ENCODE measurements at regions not wholly inside any gene's neighbourhood (a gene's known extent, or its start where the extent isn't known, plus 50 kb on each side); places are given as distances from the start of the nearest gene placed in this dataset.

DNA sequence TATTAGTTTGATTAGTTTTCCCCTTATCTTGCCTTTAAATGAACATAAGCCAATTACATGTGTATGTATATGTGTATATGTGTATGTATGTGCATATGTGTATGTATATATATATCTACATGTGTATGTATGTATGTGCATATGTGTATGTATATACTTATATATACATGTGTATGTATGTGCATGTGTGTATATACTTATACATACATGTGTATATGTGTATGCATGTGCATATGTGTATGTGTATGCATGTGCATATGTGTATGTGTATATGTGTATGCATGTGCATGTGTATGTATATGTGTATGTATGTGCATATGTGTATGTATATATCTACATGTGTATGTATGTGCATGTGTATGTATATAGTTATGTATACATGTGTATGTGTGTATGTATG lies 65.5 kb upstream of the CCT8L2 start:
- TF ChIP-seq ZNF143 (CRISPR knock-in tag; IDR thresholded peaks at IDR 0.05) (no peak), CHD1 (IDR thresholded peaks at IDR 0.05; ENCODE audit: low read length) (no peak), NRF1 (conservative IDR thresholded peaks at IDR 0.05 in 1 of 2, IDR thresholded peaks at IDR 0.05 in 1 of 2) (no peak), SRF (CRISPR knock-in tag; IDR thresholded peaks at IDR 0.05) (no peak), U2AF1 (optimal IDR thresholded peaks at IDR 0.05; ENCODE audit: low read depth, low read length) (no peak), EGR1 (conservative IDR thresholded peaks at IDR 0.05) (no peak), PTBP1 (IDR thresholded peaks at IDR 0.05; ENCODE audit: low read depth, low read length) (no peak), SRSF1 (IDR thresholded peaks at IDR 0.05; ENCODE audit: low read depth, low read length) (no peak)
- TF ChIP-seq, protein P1, sequence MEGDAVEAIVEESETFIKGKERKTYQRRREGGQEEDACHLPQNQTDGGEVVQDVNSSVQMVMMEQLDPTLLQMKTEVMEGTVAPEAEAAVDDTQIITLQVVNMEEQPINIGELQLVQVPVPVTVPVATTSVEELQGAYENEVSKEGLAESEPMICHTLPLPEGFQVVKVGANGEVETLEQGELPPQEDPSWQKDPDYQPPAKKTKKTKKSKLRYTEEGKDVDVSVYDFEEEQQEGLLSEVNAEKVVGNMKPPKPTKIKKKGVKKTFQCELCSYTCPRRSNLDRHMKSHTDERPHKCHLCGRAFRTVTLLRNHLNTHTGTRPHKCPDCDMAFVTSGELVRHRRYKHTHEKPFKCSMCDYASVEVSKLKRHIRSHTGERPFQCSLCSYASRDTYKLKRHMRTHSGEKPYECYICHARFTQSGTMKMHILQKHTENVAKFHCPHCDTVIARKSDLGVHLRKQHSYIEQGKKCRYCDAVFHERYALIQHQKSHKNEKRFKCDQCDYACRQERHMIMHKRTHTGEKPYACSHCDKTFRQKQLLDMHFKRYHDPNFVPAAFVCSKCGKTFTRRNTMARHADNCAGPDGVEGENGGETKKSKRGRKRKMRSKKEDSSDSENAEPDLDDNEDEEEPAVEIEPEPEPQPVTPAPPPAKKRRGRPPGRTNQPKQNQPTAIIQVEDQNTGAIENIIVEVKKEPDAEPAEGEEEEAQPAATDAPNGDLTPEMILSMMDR (IDR thresholded peaks at IDR 0.05 in 2 of 3, conservative IDR thresholded peaks at IDR 0.05 in 1 of 3; ENCODE audit: insufficient read depth in 2 of 3, low read depth in 1 of 3, low read length in 3 of 3), result no peak
- TF ChIP-seq, protein P2, sequence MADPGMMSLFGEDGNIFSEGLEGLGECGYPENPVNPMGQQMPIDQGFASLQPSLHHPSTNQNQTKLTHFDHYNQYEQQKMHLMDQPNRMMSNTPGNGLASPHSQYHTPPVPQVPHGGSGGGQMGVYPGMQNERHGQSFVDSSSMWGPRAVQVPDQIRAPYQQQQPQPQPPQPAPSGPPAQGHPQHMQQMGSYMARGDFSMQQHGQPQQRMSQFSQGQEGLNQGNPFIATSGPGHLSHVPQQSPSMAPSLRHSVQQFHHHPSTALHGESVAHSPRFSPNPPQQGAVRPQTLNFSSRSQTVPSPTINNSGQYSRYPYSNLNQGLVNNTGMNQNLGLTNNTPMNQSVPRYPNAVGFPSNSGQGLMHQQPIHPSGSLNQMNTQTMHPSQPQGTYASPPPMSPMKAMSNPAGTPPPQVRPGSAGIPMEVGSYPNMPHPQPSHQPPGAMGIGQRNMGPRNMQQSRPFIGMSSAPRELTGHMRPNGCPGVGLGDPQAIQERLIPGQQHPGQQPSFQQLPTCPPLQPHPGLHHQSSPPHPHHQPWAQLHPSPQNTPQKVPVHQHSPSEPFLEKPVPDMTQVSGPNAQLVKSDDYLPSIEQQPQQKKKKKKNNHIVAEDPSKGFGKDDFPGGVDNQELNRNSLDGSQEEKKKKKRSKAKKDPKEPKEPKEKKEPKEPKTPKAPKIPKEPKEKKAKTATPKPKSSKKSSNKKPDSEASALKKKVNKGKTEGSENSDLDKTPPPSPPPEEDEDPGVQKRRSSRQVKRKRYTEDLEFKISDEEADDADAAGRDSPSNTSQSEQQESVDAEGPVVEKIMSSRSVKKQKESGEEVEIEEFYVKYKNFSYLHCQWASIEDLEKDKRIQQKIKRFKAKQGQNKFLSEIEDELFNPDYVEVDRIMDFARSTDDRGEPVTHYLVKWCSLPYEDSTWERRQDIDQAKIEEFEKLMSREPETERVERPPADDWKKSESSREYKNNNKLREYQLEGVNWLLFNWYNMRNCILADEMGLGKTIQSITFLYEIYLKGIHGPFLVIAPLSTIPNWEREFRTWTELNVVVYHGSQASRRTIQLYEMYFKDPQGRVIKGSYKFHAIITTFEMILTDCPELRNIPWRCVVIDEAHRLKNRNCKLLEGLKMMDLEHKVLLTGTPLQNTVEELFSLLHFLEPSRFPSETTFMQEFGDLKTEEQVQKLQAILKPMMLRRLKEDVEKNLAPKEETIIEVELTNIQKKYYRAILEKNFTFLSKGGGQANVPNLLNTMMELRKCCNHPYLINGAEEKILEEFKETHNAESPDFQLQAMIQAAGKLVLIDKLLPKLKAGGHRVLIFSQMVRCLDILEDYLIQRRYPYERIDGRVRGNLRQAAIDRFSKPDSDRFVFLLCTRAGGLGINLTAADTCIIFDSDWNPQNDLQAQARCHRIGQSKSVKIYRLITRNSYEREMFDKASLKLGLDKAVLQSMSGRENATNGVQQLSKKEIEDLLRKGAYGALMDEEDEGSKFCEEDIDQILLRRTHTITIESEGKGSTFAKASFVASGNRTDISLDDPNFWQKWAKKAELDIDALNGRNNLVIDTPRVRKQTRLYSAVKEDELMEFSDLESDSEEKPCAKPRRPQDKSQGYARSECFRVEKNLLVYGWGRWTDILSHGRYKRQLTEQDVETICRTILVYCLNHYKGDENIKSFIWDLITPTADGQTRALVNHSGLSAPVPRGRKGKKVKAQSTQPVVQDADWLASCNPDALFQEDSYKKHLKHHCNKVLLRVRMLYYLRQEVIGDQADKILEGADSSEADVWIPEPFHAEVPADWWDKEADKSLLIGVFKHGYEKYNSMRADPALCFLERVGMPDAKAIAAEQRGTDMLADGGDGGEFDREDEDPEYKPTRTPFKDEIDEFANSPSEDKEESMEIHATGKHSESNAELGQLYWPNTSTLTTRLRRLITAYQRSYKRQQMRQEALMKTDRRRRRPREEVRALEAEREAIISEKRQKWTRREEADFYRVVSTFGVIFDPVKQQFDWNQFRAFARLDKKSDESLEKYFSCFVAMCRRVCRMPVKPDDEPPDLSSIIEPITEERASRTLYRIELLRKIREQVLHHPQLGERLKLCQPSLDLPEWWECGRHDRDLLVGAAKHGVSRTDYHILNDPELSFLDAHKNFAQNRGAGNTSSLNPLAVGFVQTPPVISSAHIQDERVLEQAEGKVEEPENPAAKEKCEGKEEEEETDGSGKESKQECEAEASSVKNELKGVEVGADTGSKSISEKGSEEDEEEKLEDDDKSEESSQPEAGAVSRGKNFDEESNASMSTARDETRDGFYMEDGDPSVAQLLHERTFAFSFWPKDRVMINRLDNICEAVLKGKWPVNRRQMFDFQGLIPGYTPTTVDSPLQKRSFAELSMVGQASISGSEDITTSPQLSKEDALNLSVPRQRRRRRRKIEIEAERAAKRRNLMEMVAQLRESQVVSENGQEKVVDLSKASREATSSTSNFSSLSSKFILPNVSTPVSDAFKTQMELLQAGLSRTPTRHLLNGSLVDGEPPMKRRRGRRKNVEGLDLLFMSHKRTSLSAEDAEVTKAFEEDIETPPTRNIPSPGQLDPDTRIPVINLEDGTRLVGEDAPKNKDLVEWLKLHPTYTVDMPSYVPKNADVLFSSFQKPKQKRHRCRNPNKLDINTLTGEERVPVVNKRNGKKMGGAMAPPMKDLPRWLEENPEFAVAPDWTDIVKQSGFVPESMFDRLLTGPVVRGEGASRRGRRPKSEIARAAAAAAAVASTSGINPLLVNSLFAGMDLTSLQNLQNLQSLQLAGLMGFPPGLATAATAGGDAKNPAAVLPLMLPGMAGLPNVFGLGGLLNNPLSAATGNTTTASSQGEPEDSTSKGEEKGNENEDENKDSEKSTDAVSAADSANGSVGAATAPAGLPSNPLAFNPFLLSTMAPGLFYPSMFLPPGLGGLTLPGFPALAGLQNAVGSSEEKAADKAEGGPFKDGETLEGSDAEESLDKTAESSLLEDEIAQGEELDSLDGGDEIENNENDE (IDR thresholded peaks at IDR 0.05; ENCODE audit: low read depth, low read length), result no peak

Data from K562 (cell line).